ENCODE measurements at regions not wholly inside any gene's neighbourhood (a gene's known extent, or its start where the extent isn't known, plus 50 kb on each side); places are given as distances from the start of the nearest gene placed in this dataset.

- DNase-seq: no peak
Measured at GRCh38 chr22:49543876-49544275, 283.8 kb downstream of the BRD1 start.

- no peak for DNase-seq
Measured at GRCh38 chr22:49541693-49542230, 285.9 kb downstream of the BRD1 start.

GRCh38 chr22:49540913-49541692 lies 286.6 kb downstream of the BRD1 start:
- no peak for DNase-seq

- DNase-seq: no peak
Measured at GRCh38 chr22:49540084-49540912, 287.4 kb downstream of the BRD1 start.

- no peak for DNase-seq
Measured at GRCh38 chr22:49538006-49538405, 289.7 kb downstream of the BRD1 start.

GRCh38 chr22:49536571-49537131 lies 291.0 kb downstream of the BRD1 start:
- no peak for DNase-seq

- DNase-seq: no peak
Measured at GRCh38 chr22:49535527-49536125, 292.0 kb downstream of the BRD1 start.

GRCh38 chr22:49535126-49535525 lies 292.5 kb downstream of the BRD1 start:
- no peak for DNase-seq

- DNase-seq: no peak
Measured at GRCh38 chr22:49534386-49534785, 293.3 kb downstream of the BRD1 start.

- no peak for DNase-seq
Measured at GRCh38 chr22:49533886-49534285, 293.8 kb downstream of the BRD1 start.

- no peak for DNase-seq
Measured at GRCh38 chr22:49532869-49533802, 294.5 kb downstream of the BRD1 start.

- DNase-seq: no peak
Measured at GRCh38 chr22:49531368-49531791, 296.3 kb downstream of the BRD1 start.

GRCh38 chr22:49530671-49531367 lies 296.9 kb downstream of the BRD1 start:
- DNase-seq: no peak

- DNase-seq: no peak
Measured at GRCh38 chr22:49528420-49528720, 299.3 kb downstream of the BRD1 start.

GRCh38 chr22:49527611-49528419 lies 299.9 kb downstream of the BRD1 start:
- DNase-seq: no peak

- no peak for DNase-seq
Measured at GRCh38 chr22:49525801-49526535, 301.7 kb downstream of the BRD1 start.

GRCh38 chr22:49525360-49525759 lies 302.3 kb downstream of the BRD1 start:
- DNase-seq: no peak

- no peak for DNase-seq
Measured at GRCh38 chr22:49524362-49524761, 303.3 kb downstream of the BRD1 start.

GRCh38 chr22:49523374-49524008 lies 304.2 kb downstream of the BRD1 start:
- no peak for DNase-seq
